Epithelial cell of prostate (primary cell): ENCODE measurements at regions not wholly inside any gene's neighbourhood (a gene's known extent, or its start where the extent isn't known, plus 50 kb on each side); places are given as distances from the start of the nearest gene placed in this dataset.

ENCODE experiments used
- DNase-seq: peaks from one replicate; pipeline ENCODE4 v3.0.0-alpha.2; 2011; ENCODE audit warnings: low read depth, low spot score
- H3K27ac ChIP-seq: fragments of 450-650 bp; 2 replicates; pipeline ENCODE4 v1.5.1; 2017; ENCODE audit warnings: mild to moderate bottlenecking

DNA sequence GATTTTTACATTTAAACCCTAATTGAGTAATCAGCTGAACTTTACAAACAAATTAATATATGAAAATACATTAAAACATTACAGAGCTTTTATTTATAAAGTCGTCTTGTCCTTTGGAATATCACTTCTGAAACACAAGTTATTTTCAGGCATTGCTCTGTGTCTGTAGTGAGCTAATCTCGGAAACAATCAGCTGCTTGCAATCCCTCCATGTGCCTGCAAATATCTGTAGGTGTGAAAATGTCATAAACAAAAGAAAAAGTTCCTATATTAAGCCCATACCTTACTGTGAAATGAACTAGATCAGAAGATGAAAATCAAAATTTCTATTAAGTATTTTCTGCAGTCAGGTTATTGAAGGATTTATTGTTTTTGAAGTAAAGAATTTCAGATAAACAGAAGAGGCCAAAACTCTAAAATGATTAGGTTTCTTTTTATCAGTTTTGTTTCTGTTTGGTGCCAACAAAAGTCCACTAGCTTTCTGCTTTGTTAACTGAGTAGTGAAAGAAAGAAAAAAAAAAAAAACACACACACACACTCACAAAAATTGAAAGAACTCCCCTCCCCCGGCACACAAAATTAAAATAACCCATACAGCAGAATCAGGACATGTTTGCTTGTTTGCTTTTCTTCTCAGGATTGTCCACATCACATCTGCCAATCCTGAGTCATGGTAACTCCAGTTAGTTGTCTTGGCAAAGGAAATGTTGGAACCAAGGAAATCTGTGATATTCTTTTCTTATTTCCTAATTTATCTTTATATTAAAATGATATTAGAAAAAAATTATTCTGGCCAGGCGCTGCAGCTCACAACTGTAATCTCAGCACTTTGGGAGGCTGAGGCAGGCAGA is 627.0 kb upstream of the SLC39A10 start:
- no peak for DNase-seq
- H3K27ac ChIP-seq = no peak overlapping the region

DNA sequence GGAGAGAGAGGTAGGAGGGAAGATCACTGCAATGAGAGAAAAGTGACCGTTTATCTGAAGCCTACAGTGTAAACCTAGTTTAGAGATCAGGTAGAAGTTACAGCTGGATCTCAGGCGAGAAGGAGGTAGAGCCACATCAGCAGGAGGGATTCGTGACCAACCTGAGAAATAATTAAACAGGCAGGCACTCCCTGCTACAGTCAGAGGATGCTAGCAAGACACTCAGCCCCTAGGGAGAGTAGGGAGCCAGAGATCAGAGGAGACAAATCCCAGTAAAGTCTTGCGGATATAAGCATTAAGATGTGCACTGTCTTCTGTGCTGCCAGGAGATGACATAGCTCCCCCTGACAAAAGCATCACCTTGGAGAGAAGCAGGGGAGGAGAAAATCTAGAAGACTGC is 629.1 kb upstream of the SLC39A10 start:
- no peak overlapping the region for H3K27ac ChIP-seq
- no peak for DNase-seq

DNA sequence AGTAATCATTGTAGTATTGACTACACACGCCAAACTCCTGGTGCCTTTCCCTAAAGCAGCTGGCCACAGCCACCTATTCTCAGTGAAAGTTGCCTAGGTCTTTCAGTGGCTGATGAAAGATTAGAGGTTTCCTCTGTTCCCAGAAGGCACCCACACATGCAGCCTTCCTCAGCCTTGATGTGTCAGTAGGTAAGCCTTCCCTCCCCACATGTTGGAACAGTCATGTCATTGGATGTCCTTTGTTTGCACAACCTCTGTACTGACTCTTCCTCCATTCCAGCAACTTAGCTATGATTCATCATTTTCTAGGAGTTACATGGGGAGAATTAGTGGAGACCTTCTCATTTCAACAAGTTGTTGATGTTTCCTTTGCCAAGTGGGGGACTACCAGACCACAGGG is 630.8 kb upstream of the SLC39A10 start:
- peak; percentile 53 for DNase-seq
- H3K27ac ChIP-seq = no peak overlapping the region

DNA sequence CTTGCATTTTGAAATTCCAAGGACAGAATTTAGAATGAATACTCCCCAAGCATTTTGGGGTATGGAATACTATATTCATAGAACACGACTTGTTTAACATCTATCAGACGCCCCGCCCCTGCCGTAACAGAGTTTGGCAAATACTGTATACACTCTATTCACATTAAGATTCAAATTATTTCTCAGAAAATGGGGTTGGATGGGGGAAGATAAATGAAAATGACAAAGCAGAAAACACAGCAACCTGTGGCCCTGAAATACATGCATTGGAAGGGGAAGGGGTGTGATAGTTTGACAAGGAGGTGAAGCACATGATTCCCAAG is 634.6 kb upstream of the SLC39A10 start:
- no peak overlapping the region for H3K27ac ChIP-seq
- DNase-seq = no peak

DNA sequence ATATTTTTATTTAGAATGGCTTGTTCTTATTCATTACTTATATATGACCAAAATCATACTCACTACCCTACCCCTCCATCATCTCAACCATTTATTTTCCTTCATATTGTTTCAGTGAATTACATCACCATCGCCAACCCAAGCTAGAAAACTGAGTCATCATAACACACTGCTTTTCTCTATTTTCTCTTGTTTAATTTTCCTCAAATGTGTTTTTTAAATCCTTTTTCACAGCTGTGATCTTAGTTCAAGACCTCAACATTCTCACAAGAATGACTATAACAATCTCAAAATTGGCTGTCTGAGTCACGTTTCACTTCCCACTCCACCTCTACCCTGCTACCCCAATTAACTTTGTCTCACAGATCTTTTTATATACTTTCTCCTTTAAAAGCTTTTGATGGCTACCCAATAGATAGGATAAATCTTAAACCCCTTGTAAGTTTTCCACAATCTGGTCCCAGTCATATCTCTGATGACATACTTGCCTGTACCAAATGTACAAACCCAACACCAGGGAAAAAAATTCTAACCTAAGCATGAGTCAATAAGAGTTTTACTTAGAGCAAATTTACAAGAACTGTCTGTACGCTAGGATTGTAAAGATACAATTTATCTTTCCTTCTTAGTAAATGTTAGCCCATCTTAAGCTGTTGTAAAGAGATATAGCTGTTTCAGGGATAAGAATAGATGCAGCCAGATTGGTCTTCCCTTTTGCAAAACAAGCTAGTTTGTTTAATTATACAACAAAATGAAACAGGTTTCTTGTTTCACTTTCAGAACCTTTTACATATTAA is 635.1 kb upstream of the SLC39A10 start:
- DNase-seq = no peak

GRCh38 chr2:195018462-195018861 is 638.6 kb upstream of the SLC39A10 start:
- H3K27ac ChIP-seq = no peak overlapping the region
- DNase-seq = no peak

More for the DNA sequence above, 635.1 kb upstream of the SLC39A10 start:
- peak overlapping the region; percentile 23 for H3K27ac ChIP-seq

GRCh38 chr2:195017890-195018289 is 639.1 kb upstream of the SLC39A10 start:
- no peak for DNase-seq
- no peak overlapping the region for H3K27ac ChIP-seq

GRCh38 chr2:195016841-195017240 is 640.2 kb upstream of the SLC39A10 start:
- no peak for DNase-seq
- H3K27ac ChIP-seq = no peak overlapping the region

DNA sequence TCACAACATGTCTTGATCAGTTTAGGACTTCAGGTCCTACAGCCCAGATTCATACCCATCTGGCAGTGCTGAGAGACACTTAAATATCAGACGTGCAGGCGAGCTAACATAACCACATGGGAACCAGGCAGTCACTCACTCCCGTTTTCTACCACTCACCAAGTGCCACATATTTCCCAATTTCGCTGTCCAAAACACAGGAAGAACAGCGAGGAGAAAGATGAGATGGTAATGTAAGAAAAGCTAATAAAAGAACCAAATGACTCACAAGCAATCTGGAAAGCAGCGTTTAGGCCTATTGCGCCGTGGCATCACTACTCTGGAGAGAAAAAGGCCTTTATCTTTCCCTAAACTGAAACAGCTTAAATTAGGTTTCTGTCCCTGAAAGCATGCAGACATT is 647.8 kb upstream of the SLC39A10 start:
- H3K27ac ChIP-seq = no peak overlapping the region
- DNase-seq = no peak

- H3K27ac ChIP-seq = no peak overlapping the region
- DNase-seq = no peak
Measured at GRCh38 chr2:195006856-195007255, 650.2 kb upstream of the SLC39A10 start.

DNA sequence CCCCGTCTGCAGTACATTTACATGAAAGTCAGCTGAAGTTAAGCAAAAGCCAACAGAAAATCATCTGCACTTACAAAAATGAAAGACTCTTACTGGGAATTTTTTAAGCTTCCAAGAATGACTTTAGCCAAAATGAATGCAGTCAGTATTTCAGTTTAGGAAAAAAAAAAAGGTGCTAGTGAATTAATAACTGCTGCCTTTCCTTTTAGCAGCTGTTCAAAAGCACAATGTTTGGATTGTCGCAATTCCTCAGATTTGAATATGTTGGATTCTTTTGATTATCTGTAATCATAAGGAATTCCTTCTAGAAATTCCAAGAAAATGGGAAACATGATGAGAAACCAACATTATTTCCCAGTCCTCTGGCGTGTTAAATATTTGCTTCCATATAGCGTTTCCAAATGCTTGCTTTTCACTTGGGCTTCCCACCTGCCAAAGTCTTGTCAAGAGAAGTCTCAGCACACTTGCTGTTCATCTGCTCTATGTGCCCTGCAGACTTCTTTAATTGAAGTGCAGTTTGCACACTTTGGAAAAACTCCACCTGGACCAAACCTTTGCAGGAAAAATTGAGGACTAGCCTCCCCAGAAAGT is 653.0 kb upstream of the SLC39A10 start:
- DNase-seq = no peak
- no peak overlapping the region for H3K27ac ChIP-seq

DNA sequence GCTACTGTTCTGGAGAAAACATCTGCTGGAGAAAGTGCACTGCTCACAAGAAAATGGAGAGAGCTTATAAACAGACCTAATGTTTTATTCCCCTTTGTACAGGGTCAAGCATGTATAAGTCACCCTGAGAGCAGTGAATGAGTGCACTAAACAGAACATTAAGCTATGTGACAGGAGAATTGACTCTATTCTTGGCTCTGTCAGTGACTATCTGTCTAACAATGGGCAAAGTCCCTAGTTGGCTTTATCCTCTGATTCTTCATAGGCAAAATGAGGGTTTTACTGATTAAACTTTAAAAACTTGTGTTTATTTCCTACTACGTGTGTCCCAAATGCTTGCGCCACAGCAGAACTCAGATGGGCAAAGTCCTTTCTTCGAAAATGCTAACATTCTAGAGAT is 655.1 kb upstream of the SLC39A10 start:
- DNase-seq = no peak
- H3K27ac ChIP-seq = no peak overlapping the region

GRCh38 chr2:194999771-195000170 is 657.3 kb upstream of the SLC39A10 start:
- no peak for DNase-seq
- no peak overlapping the region for H3K27ac ChIP-seq

GRCh38 chr2:194992648-194993047 is 664.4 kb upstream of the SLC39A10 start:
- no peak overlapping the region for H3K27ac ChIP-seq
- DNase-seq = no peak

DNA sequence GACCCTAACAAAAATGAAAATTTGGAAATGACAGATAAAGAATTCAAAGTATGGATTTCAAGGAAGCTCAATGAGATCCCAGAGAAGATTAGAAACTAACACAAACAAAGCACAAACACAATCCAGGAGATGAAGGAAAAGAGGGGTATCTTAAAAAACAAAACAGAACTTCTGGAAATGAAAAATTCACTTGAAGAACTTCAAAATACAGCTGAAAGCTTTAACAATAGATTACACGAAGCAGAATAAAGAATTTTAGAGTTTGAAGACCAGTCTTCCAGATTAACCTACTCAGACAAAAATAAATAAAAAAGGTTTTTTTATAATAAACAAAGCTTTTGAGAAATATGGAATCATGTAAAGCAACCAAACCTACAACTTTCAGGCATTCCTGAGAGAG is 671.8 kb upstream of the SLC39A10 start:
- DNase-seq = no peak

DNA sequence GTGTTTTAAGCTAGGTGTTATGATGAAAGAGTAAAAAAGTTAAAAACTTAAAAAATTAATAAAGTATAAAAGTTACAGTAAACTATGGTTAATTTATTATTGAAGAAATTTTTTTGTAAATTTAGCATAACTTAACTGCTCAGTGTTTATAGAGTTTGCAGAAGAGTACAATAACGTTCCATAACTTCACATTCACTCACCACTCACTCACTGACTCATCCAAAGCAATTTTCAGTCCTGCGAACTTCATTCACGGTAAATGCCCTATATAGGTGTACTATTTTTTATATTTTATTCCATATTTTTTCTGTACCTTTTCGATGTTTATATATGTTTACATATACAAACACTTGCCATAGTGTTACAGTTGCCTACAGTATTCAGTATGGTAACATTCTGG is 694.8 kb upstream of the SLC39A10 start:
- DNase-seq = no peak
- no peak overlapping the region for H3K27ac ChIP-seq

More for the DNA sequence above, 671.8 kb upstream of the SLC39A10 start:
- no peak overlapping the region for H3K27ac ChIP-seq

DNA sequence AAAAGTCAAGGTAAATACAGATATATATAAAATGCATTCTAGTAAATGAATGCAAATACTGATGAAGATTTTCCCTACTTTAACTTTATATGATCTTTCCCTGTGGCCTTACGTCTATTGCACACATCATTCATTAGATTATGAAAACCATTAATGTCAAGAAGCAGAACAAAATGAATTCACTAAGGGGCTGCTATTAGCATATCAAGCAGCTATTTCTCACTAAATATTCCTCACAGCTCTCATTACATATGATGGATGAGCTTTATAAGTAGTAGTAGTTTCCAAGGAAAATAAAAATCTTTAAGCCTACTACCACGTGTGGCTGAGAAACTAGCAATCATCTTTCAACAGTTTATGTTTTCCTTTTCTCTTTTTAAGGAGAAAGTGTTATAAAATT is 702.8 kb upstream of the SLC39A10 start:
- no peak overlapping the region for H3K27ac ChIP-seq
- no peak for DNase-seq

- DNase-seq = no peak
- H3K27ac ChIP-seq = no peak overlapping the region
Measured at GRCh38 chr2:194946826-194947225, 710.2 kb upstream of the SLC39A10 start.

DNA sequence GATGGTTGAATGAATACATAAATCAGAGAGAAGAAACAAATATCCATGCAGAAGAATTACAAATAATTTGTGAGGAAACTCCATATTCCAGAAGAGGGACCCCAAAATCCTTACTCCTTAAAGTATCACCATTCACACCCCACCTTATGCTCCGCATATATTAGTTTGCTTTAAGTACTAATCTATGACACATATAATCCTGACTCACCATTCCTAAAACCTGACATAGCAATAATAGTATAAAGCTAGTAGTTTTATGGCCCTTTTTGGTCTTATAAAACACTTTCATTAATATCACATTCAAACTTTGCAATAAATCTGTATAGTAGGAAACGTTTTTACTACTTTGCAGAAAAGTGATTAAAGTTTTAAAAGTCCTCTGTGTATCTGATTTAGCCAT is 719.0 kb upstream of the SLC39A10 start:
- DNase-seq = no peak

GRCh38 chr2:194927489-194927888 is 729.5 kb upstream of the SLC39A10 start:
- no peak overlapping the region for H3K27ac ChIP-seq
- DNase-seq = no peak

More for the DNA sequence above, 719.0 kb upstream of the SLC39A10 start:
- H3K27ac ChIP-seq = no peak overlapping the region

DNA sequence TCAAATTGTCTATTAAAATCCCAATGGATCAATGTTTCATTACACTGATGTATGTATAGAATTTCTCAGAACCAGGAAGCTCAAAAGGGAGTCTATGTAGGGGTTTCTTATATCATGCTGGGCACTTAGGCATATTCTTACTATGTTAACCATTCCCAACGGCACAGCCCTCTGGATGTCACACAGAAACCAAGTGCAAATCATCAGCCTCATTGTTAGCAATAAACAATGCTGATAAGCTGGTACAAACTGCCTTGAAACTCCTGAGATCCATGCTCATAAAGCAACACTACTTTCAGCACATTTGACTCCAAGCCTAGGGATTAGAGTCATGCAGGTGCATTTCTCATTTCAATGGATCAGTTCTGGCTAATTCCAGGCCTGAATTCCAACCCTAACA is 730.2 kb upstream of the SLC39A10 start:
- no peak overlapping the region for H3K27ac ChIP-seq
- DNase-seq = no peak
